Neural cell (in vitro differentiated cells): ENCODE measurements at regions not wholly inside any gene's neighbourhood (a gene's known extent, or its start where the extent isn't known, plus 50 kb on each side); places are given as distances from the start of the nearest gene placed in this dataset.

ENCODE experiments used
- CTCF ChIP-seq: fragments of 450-650 bp; IDR thresholded peaks from 2 replicates; pipeline ENCODE4 v1.5.1; 2014; ENCODE audit warnings: antibody characterized with exemption, mild to moderate bottlenecking, moderate library complexity; ENCODE audit not compliant: poor library complexity, severe bottlenecking
- EP300 ChIP-seq: fragments of 450-650 bp; conservative IDR thresholded peaks from 2 replicates; pipeline ENCODE4 v1.6.1; 2014; ENCODE audit warnings: antibody characterized with exemption, mild to moderate bottlenecking, moderate library complexity; ENCODE audit not compliant: poor library complexity, severe bottlenecking
- EZH2 ChIP-seq: fragments of 200-600, 300-800 bp; shearing (Covaris generic), sonication (generic); IDR thresholded peaks from 2 replicates; pipeline ENCODE4 v1.6.1; 2014; ENCODE audit warnings: antibody characterized with exemption, low read length, borderline replicate concordance, mild to moderate bottlenecking; ENCODE audit not compliant: insufficient read depth, poor library complexity, severe bottlenecking
- POLR2AphosphoS5 ChIP-seq: IDR thresholded peaks from 2 replicates; pipeline ENCODE4 v1.6.1; 2012
- RAD21 ChIP-seq: fragments of 450-650 bp; conservative IDR thresholded peaks from 2 replicates; pipeline ENCODE4 v1.6.1; 2014; ENCODE audit warnings: antibody characterized with exemption, mild to moderate bottlenecking, moderate library complexity
- REST ChIP-seq: IDR thresholded peaks from 2 replicates; pipeline ENCODE4 v1.6.1; 2012; ENCODE audit warnings: borderline replicate concordance
- TAF1 ChIP-seq: IDR thresholded peaks from 2 replicates; pipeline ENCODE4 v1.6.1; 2012; ENCODE audit warnings: low read depth

- peak; percentile 89 for TF ChIP-seq EP300
- TF ChIP-seq REST: no peak
- no peak for TF ChIP-seq RAD21
- TF ChIP-seq CTCF: no peak
- no peak for TF ChIP-seq EZH2
- peak; percentile 55 for TF ChIP-seq POLR2AphosphoS5
- TF ChIP-seq TAF1: no peak
Measured at GRCh38 chr6:1542335-1542734, 67.4 kb upstream of the FOXC1 start.
